GM19240 (cell line): ENCODE measurements at regions not wholly inside any gene's neighbourhood (a gene's known extent, or its start where the extent isn't known, plus 50 kb on each side); places are given as distances from the start of the nearest gene placed in this dataset.

ENCODE experiments used
- DNase-seq: peaks from one replicate; pipeline ENCODE4 v3.0.0; 2011; ENCODE audit warnings: low spot score; ENCODE audit not compliant: insufficient read length

GRCh38 chr16:17812771-17813170, 342.0 kb upstream of the XYLT1 start:
- no peak for DNase-seq

GRCh38 chr16:17804857-17805256, 334.1 kb upstream of the XYLT1 start:
- DNase-seq, result no peak

- DNase-seq, result no peak
Measured at GRCh38 chr16:17803625-17804410, 333.1 kb upstream of the XYLT1 start.

- DNase-seq, result no peak
Measured at GRCh38 chr16:17802571-17802970, 331.8 kb upstream of the XYLT1 start.

- DNase-seq, result no peak
Measured at GRCh38 chr16:17801068-17801467, 330.3 kb upstream of the XYLT1 start.

GRCh38 chr16:17798716-17799115, 328.0 kb upstream of the XYLT1 start:
- DNase-seq, result no peak

GRCh38 chr16:17793354-17793753, 322.6 kb upstream of the XYLT1 start:
- no peak for DNase-seq

- no peak for DNase-seq
Measured at GRCh38 chr16:17784073-17784472, 313.3 kb upstream of the XYLT1 start.

- no peak for DNase-seq
Measured at GRCh38 chr16:17780181-17780580, 309.4 kb upstream of the XYLT1 start.

GRCh38 chr16:17777408-17777863, 306.7 kb upstream of the XYLT1 start:
- DNase-seq, result no peak

- no peak for DNase-seq
Measured at GRCh38 chr16:17776888-17777287, 306.1 kb upstream of the XYLT1 start.

GRCh38 chr16:17776465-17776864, 305.7 kb upstream of the XYLT1 start:
- DNase-seq, result no peak

- no peak for DNase-seq
Measured at GRCh38 chr16:17775061-17775460, 304.3 kb upstream of the XYLT1 start.

GRCh38 chr16:17773698-17774101, 302.9 kb upstream of the XYLT1 start:
- no peak for DNase-seq

GRCh38 chr16:17770104-17770503, 299.3 kb upstream of the XYLT1 start:
- DNase-seq, result no peak

- no peak for DNase-seq
Measured at GRCh38 chr16:17769065-17769464, 298.3 kb upstream of the XYLT1 start.

GRCh38 chr16:17768257-17768656, 297.5 kb upstream of the XYLT1 start:
- DNase-seq, result no peak

GRCh38 chr16:17766012-17766411, 295.3 kb upstream of the XYLT1 start:
- DNase-seq, result no peak

GRCh38 chr16:17759451-17760390, 289.0 kb upstream of the XYLT1 start:
- DNase-seq, result no peak

- no peak for DNase-seq
Measured at GRCh38 chr16:17757808-17758207, 287.0 kb upstream of the XYLT1 start.

- no peak for DNase-seq
Measured at GRCh38 chr16:17755158-17755557, 284.4 kb upstream of the XYLT1 start.

- no peak for DNase-seq
Measured at GRCh38 chr16:17753434-17753833, 282.7 kb upstream of the XYLT1 start.
